ENCODE measurements at regions not wholly inside any gene's neighbourhood (a gene's known extent, or its start where the extent isn't known, plus 50 kb on each side); places are given as distances from the start of the nearest gene placed in this dataset.

DNA sequence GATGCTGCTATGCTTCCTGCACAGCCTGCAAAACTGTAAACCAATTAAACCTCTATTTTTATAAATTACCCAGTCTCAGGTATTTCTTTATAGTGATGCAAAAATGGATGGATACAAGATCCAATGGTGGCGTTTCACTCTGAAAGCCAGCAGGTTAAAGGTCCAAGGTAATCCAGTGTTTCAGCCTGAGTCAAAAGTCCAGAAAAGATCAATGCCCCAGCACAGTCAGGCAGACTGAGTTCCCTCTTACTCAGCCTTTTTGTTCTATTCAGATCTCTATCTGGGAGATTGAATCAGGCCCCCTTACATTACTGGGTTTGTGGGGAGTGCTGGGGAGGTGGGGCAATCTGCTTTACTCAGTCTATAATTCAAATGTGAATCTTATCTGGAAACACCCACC is 464.5 kb downstream of the GXYLT1 start:
- TF ChIP-seq, protein P1, sequence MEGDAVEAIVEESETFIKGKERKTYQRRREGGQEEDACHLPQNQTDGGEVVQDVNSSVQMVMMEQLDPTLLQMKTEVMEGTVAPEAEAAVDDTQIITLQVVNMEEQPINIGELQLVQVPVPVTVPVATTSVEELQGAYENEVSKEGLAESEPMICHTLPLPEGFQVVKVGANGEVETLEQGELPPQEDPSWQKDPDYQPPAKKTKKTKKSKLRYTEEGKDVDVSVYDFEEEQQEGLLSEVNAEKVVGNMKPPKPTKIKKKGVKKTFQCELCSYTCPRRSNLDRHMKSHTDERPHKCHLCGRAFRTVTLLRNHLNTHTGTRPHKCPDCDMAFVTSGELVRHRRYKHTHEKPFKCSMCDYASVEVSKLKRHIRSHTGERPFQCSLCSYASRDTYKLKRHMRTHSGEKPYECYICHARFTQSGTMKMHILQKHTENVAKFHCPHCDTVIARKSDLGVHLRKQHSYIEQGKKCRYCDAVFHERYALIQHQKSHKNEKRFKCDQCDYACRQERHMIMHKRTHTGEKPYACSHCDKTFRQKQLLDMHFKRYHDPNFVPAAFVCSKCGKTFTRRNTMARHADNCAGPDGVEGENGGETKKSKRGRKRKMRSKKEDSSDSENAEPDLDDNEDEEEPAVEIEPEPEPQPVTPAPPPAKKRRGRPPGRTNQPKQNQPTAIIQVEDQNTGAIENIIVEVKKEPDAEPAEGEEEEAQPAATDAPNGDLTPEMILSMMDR (conservative IDR thresholded peaks at IDR 0.05; ENCODE audit: low read depth, low read length): no peak
- no peak for TF ChIP-seq POLR2A (IDR thresholded peaks at IDR 0.05; ENCODE audit: low read depth, low read length)
- no peak for TF ChIP-seq SMC3 (IDR thresholded peaks at IDR 0.05; ENCODE audit: low read depth, low read length)
- TF ChIP-seq RFX5 (IDR thresholded peaks at IDR 0.05; ENCODE audit: low read depth, low read length): no peak
- TF ChIP-seq MXI1 (IDR thresholded peaks at IDR 0.05; ENCODE audit: borderline replicate concordance, low read depth, low read length): no peak
- TF ChIP-seq BHLHE40 (IDR thresholded peaks at IDR 0.05; ENCODE audit: low read depth, low read length): no peak
- no peak for TF ChIP-seq RCOR1 (IDR thresholded peaks at IDR 0.05; ENCODE audit: insufficient replicate concordance, low read length)
- no peak for TF ChIP-seq USF2 (IDR thresholded peaks at IDR 0.05; ENCODE audit: low read depth, low read length)
- no peak for TF ChIP-seq FOS (IDR thresholded peaks at IDR 0.05; ENCODE audit: low read depth, low read length)
- no peak for TF ChIP-seq ELK1 (IDR thresholded peaks at IDR 0.05; ENCODE audit: borderline replicate concordance, low read depth, low read length)
- TF ChIP-seq CEBPB (IDR thresholded peaks at IDR 0.05; ENCODE audit: low read depth, low read length): no peak
- no peak for TF ChIP-seq NFE2L2 (IDR thresholded peaks at IDR 0.05; ENCODE audit: low read depth, low read length)
- no peak for TF ChIP-seq RAD21 (IDR thresholded peaks at IDR 0.05; ENCODE audit: low read length)
- TF ChIP-seq MAFK (IDR thresholded peaks at IDR 0.05; ENCODE audit: low read depth, low read length): no peak

Measured in IMR-90 (cell line).